ENCODE measurements at regions not wholly inside any gene's neighbourhood (a gene's known extent, or its start where the extent isn't known, plus 50 kb on each side); places are given as distances from the start of the nearest gene placed in this dataset.

GRCh38 chr3:124654470-124654845 is 75.8 kb upstream of the UMPS start:
- DNase-seq = no peak

- no peak for DNase-seq
These were observed 73.7 kb upstream of the UMPS start for GRCh38 chr3:124656531-124656930.

- DNase-seq = no peak
These were observed 73.1 kb upstream of the UMPS start for GRCh38 chr3:124657138-124657537.

- no peak for DNase-seq
These were observed 72.0 kb upstream of the UMPS start for GRCh38 chr3:124658270-124658669.

- no peak for DNase-seq
These were observed 71.1 kb upstream of the UMPS start for GRCh38 chr3:124659175-124659574.

- no peak for DNase-seq
These were observed 69.7 kb upstream of the UMPS start for GRCh38 chr3:124660599-124660998.

- no peak for DNase-seq
These were observed 66.6 kb upstream of the UMPS start for GRCh38 chr3:124663690-124664089.

GRCh38 chr3:124664804-124665203 is 65.4 kb upstream of the UMPS start:
- DNase-seq = no peak

- DNase-seq = no peak
These were observed 64.2 kb upstream of the UMPS start for GRCh38 chr3:124666067-124666466.

GRCh38 chr3:124669470-124669869 is 60.8 kb upstream of the UMPS start:
- DNase-seq = no peak

- no peak for DNase-seq
These were observed 59.1 kb upstream of the UMPS start for GRCh38 chr3:124671106-124671505.

GRCh38 chr3:124674336-124674735 is 55.9 kb upstream of the UMPS start:
- DNase-seq = no peak

GRCh38 chr3:124676236-124676635 is 54.0 kb upstream of the UMPS start:
- DNase-seq = no peak

GRCh38 chr3:124679048-124679638 is 51.1 kb upstream of the UMPS start:
- no peak for DNase-seq

All from COR-L47 (cell line).